22Rv1 (cell line): ENCODE measurements at regions not wholly inside any gene's neighbourhood (a gene's known extent, or its start where the extent isn't known, plus 50 kb on each side); places are given as distances from the start of the nearest gene placed in this dataset.

ENCODE experiments used
- CTCF ChIP-seq: fragments of 450-650 bp; IDR thresholded peaks from 2 replicates; pipeline ENCODE4 v1.5.1; 2017; ENCODE audit warnings: mild to moderate bottlenecking
- ZFX ChIP-seq: fragments of 450-650 bp; IDR thresholded peaks from 2 replicates; pipeline ENCODE4 v1.6.1; 2017; ENCODE audit warnings: antibody characterized with exemption, borderline replicate concordance

GRCh38 chr3:193861012-193861411 lies 268.0 kb downstream of the OPA1 start:
- TF ChIP-seq CTCF (no peak), ZFX (no peak)
